NCI-H2107 treated with DMSO at 0.1 percent for 48 hours (cell line): ENCODE measurements at regions not wholly inside any gene's neighbourhood (a gene's known extent, or its start where the extent isn't known, plus 50 kb on each side); places are given as distances from the start of the nearest gene placed in this dataset.
A peak's percentile ranks its signal among the peaks of the same experiment; 100 is the strongest.
"Not testable (repeated sequence)": the region's sequence is repeated elsewhere in the genome, so short reads cannot be mapped to it uniquely, and the experiment has no call there.

ENCODE experiments used
- DNase-seq: peaks from one replicate; lab custom pipeline; 2025; ENCODE audit not compliant: unreplicated experiment; lab: John Stamatoyannopoulos, UW

DNA sequence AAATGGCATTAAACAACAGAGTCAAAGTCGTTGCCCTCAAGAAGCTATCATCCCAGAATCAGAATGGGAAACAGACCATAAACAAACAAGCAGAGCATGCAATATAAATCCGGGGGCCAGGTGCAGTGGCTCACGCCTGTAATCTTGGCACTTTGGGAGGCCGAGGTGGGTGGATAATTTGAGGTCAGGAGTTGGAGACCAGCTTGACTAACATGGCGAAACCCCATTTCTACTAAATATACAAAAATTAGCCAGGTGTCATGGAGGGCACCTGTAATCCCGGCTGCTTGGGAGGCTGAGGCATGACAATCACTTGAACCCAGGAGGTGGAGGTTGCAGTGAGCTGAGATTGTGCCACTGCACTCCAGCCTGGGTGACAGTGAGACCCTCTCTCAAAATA lies 249.8 kb downstream of the CYRIA start:
- DNase-seq = not testable (repeated sequence)

DNA sequence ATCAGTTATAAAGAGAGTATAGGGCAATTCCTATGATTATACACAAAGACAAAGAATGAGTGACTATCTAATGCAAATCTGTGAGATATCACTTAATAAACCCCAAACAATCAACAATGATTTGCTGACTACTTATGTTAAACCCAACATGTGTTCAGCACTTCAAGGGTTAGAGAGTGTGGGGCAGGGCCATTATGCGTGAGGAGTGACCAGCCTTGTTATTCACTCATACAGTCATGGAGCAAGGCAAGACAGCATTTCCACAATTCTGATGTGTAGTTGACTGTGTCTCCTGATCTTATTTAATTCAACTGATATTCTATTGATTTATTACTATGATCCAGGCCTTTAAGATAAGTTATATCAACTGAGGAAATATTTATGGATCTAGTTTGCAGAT lies 251.7 kb downstream of the CYRIA start:
- DNase-seq = no peak

DNA sequence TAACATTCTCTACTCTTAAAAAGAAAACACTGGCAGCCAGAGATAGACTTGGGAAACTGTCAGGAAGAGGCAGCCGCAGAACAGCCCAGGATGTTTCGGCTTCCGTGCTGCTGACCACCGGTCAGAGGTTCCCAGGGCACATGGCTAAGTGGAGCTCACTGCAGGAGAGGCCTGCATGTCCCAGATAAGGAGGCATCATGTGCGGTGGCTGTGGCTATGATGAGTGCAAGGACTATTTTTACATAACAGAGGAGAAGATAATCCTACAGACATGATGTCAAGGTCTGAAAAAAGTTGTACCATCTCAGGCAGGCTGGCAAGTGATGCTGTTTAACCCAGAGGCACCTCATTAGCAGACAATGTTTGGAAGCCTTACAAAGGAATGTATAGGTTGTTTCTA lies 252.3 kb downstream of the CYRIA start:
- DNase-seq = no peak

GRCh38 chr2:16412321-16413030 lies 253.2 kb downstream of the CYRIA start:
- no peak for DNase-seq

GRCh38 chr2:16411788-16412187 lies 253.8 kb downstream of the CYRIA start:
- DNase-seq = no peak

DNA sequence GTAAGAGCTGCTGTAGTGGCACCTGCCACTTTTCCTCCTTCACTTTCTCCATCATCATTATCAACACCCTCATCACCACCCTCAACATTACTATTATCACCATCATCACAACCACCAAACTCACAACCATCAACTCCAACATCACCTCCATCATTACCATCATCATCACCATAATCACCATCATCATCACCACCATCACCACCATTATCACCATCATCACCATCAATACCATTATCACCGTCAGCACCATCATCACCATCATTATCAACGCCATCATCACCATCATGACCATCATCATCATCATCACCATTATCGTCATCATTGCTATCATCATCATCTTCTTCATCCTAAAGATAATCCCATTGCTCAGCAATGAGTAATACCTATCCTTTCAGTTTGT lies 255.8 kb downstream of the CYRIA start:
- DNase-seq = no peak

- no peak for DNase-seq
Observed at GRCh38 chr2:16409006-16409390, 256.6 kb downstream of the CYRIA start.

GRCh38 chr2:16408331-16409005 lies 257.2 kb downstream of the CYRIA start:
- DNase-seq = no peak

DNA sequence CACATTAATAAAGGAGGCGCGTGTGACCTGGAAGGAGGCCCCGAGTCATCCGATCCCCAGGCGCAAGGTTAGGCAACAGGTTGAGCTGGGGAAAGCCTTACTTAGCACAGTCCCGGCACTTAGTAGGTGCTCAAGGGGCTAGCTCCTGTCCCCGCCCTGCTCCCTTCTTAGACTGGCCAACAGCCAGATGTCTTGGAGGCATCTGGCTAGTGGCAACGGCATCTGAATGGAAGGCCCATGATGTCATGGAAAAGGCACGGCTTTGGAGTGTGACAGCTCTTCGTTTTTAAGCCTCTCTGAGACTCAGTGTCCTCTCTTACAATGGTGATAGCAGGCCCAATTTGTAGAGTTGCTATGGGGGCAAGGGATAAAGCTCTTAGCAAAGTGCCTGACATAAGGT lies 258.3 kb downstream of the CYRIA start:
- DNase-seq = no peak

GRCh38 chr2:16406496-16407289 lies 258.9 kb downstream of the CYRIA start:
- DNase-seq = no peak

DNA sequence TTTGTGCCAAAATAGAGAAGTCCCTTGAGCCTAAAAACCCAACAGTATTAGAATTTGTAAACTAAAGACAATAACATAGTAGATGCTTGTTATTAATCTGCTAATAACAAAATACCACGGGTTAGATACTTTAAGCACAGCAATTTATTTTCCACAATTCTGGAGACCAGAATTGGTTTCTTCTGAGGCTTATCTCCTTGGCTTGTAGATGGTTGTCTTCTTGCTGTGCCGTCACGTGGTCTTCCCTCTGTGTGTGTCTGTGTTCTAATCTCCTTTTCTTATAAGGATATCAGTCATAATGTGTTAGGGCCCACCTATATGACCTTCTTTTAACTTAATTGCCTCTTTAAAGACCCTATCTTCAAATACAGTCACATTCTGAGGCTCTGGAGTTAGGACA lies 260.1 kb downstream of the CYRIA start:
- no peak for DNase-seq

GRCh38 chr2:16404551-16405300 lies 260.9 kb downstream of the CYRIA start:
- DNase-seq = peak; percentile 1

GRCh38 chr2:16404146-16404545 lies 261.5 kb downstream of the CYRIA start:
- DNase-seq = no peak

- DNase-seq = no peak
Observed at GRCh38 chr2:16402891-16403290, 262.7 kb downstream of the CYRIA start.

- no peak for DNase-seq
Observed at GRCh38 chr2:16401761-16402300, 263.8 kb downstream of the CYRIA start.

DNA sequence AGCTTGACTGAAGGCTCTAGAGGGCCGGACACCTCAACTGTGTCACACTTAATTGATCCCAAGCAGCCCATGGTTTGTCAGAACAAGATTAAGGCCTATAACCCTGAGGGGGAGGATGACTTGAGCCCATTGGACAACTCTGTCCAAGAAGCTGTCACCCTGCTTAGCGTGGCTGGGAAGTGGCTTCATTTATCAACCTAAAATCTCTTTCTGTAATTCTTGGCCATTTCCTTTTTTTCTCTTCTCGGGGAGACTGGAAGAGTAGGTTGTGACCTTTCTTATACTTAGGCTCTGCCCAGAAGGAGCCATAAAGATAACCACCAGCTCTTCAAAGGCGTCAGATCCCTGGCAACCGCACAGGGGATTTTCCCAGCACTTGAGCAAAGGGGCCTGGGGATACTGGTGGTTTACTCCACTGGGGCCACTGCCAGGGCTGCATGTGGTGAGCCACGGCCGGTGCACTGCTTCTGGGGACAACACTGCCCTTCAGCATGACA lies 265.5 kb downstream of the CYRIA start:
- DNase-seq = no peak

DNA sequence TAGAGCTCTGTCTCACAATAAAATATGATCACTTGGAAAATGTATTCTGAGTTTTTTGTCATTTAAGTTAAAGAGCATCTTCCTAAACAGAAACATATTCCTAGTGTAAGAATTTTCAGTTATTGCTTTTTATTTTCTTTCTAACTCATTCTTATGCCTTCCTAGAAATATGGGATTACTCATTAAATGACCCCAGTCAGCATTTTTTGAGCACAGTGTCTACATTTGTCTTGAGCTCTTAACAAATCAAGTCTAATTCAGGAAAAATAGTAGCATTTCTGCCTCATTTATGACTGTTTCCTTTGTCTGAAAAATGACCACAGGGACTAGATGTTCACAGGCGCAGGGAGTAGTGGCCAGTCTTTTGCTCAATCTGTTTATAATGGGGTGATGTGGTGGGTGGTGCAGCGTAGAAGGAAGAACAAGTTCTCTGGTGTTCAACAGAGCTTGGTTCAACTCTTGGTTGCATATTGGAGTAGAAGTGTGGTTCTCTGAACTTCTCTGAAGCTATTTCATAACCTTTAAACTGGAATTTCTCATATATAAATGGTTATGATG lies 267.1 kb downstream of the CYRIA start:
- no peak for DNase-seq

DNA sequence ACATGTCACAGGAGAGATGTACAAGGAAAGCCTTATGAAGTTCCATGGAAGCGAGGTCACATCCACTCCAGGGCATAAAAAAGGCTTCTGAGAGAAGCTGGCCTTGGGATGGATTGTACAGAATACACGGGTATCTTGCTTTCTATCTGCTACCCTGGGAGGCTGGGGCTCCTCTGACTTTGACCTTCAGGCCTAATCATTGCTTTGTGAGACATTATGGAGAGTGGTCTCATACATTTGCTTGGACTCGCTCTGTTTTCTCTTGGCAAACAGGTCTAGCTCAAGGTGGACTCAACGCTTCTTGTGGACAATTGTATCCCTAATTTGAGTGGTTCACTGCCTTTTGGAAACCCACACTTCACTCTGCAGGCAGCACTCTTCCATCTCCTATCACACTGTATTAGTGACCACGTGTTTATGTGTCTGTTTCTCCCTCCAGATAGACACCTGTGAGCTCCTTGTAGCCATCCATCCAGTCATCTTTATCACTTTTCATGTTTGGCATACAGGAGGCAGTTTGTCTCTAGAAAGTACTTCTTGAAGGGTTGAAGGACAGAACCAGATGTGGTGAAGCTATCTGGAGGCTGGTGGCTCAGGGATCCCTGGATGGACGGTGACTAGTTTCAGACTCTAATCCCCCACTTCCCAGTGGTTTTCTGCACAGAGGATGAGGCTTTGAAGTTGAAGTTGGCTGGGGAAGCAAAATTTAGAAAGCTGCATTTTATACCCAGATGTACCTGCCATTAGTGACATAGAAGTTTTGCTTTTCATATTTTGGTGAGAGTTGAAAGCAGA lies 267.8 kb downstream of the CYRIA start:
- no peak for DNase-seq

DNA sequence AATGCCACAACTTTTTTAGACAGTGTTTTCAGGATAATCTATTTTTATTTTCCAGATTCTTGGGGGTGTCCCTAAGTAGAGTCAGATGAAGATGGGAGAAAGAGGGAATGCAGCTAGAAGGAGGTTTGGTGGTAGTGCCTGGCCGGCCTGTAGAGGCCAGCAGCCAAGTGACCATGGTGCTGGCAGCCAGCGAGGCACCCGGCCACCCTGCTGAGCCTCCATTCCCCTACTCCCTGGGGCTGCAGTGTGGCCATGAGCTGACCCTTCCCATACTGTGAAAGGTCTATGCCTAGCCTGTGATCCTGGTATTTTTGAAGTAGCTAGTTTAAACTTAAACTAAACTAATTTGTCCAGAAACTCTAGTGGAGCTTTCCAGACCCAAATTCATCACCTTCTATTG lies 268.6 kb downstream of the CYRIA start:
- no peak for DNase-seq

DNA sequence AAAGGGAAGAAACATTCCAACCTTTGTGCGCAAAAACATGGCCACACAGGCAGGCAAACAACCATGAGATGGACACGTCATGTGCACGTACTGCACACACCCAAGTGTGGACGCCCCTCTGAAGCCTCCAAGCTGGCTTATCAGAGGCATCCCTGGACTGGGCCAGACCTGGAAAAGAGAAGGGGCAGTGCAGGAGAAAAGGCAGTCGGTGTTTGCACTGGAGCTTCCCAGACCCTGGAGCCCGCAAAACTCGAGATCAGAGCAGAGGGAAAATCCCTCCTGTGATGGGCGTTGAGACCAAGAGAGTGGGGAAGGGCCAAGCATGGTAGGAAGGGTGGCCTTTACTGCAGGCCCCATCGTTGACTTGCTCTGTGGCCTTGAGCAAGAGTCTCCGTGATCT lies 269.5 kb downstream of the CYRIA start:
- no peak for DNase-seq
